GM12874 (cell line): ENCODE measurements at regions not wholly inside any gene's neighbourhood (a gene's known extent, or its start where the extent isn't known, plus 50 kb on each side); places are given as distances from the start of the nearest gene placed in this dataset.

Experiments
- TF ChIP-seq, protein P1 (sequence below): IDR thresholded peaks from 2 replicates; pipeline ENCODE4 v1.5.1; 2011; ENCODE audit warnings: low read depth, mild to moderate bottlenecking, control low read depth, low read length, moderate library complexity; ENCODE audit not compliant: insufficient read depth

DNA sequence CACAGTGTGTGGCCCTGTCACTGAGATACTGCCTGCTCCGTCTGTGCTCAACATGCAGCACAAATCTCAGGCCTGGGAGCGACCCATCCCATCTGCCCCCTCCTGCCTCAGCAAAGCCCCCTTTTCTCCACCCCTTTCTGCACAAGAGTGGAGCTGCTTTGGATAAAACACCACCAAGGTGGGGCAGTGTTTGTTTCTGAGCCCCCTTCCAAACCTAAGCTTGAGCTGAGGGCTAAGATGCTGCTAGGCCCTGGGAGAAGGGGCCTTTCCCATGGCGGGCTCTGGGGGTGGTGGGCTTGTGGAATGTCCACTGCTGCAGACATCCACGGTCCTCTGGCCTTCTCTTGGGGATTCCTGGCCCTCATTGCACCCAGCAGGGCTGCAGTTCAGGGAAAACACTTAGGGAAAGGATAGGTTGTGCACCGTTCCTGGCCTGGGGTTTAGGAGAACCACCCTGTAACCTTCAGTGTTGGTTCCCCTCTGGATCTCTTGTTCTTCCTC is 594.1 kb downstream of the TBC1D22A start:
- TF ChIP-seq, protein P1, sequence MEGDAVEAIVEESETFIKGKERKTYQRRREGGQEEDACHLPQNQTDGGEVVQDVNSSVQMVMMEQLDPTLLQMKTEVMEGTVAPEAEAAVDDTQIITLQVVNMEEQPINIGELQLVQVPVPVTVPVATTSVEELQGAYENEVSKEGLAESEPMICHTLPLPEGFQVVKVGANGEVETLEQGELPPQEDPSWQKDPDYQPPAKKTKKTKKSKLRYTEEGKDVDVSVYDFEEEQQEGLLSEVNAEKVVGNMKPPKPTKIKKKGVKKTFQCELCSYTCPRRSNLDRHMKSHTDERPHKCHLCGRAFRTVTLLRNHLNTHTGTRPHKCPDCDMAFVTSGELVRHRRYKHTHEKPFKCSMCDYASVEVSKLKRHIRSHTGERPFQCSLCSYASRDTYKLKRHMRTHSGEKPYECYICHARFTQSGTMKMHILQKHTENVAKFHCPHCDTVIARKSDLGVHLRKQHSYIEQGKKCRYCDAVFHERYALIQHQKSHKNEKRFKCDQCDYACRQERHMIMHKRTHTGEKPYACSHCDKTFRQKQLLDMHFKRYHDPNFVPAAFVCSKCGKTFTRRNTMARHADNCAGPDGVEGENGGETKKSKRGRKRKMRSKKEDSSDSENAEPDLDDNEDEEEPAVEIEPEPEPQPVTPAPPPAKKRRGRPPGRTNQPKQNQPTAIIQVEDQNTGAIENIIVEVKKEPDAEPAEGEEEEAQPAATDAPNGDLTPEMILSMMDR = no peak

DNA sequence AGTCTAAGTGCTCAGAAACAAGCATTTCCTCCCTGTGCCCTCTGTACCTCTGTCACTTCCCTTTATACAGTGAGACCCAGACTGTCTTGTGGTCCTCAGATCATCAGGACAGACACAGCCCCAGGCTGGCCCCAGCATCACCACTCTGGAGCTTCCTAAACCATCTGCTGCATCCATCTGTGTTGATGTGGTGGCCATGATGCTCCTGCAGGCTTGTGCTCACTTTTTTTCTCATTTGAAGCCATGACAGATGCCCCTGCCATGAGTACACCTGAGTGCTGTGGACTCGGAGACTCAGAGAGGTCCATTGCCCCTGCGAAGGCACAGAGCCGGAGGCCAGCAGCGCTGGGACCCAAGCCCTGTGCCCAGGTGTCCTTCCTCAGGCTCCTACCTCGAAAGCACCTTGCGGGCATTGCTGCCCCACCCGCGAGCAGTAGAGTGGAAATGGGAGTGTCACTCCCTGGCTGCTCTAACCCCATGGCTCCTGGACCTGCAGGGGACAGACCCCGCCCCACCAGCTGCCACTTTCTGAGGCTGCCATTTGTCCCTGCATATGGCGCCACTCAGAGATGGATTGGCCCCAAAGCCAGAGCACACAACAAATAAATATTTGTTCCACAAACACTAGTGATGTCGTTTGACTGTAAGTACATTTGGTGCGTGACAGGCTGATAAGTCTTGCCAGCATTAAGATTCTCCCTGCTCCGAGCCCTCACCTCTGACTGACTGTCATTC is 593.5 kb downstream of the TBC1D22A start:
- TF ChIP-seq, protein P1 = no peak

DNA sequence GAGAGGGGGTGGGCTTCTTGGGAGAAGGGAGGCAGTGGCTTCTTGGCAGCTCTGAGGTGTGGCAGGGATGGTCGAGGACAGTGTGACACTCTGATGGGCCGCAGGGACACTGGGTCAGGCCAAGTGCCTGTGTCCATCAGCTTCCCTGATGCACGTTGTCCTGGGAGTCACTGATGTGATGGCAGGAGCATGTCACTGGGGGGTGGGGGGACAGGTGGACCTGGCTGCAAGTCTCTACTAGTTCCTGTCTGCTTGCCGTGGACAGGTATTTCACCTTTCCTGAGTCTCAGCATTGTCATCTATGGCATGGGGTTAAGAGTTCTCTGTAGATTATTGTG is 592.9 kb downstream of the TBC1D22A start:
- TF ChIP-seq, protein P1 = no peak

DNA sequence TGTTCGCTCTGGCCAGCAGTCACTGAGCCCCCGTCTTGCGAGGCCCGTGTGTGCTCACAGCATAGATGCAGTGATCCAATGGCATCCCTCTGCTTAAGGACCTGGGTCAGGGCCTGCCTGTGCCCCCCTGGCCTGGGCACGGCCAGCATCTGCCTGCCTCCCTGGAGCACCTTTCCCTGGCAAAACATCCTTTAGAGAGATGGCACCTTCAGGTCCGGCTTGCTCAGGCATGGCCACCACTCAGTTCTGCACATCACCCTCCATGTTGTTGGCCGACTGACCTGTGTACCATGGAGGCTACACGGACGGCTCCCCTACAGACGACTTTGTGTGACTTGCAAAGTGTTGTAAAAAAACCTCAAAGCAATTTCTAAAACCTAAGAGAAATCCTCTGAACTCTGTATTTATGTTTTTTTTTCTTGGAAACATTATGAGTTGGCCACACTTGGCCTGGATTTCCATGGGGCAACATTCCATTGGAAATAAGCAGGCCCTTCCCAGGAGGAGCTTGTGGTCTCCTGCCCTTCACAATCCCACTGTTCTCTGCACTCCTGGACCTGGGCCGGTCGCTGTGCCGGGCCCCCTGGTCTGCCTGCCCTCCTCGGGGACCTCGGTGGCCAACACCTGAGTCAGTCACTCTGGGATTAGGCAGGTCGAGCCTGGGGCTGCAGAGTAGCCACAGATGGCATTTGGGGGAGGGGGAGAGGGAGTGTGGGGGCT is 592.4 kb downstream of the TBC1D22A start:
- TF ChIP-seq, protein P1 = no peak

DNA sequence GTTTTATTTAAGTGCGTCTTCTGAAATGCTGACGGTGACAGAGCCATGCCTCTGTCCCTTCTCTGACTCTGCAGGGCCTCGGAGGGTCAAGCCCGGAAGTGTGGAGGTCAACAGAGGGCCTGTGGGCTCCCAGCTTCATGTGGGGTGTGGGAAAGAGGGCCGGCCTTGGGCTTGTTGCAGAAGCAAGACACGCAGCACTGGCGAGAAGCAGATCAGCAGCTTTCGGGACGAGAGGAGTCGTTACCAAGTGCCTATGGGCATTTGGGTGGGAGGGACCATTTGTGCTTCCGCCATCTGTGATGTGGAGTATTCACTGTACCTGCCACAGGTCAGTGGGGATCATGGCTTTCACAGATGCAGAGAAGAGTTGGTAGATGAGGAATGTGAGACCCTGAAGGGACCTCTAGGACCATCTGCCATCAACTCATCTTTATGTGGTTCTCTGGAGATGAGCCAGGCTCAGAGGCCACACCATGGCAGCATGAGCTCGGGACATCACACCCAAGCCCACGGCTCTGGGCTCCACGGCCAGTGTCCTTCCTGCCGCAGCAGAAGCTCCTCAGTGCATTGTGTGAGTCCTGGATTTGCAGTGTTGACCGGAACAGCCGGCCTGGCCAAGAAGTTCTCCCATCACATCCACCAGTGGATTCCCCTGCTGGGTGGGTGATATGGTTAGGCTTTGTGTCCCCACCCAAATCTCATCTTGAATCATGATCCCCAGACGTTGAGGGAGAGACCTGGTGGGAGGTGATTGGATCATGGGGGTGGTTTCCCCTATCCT is 590.7 kb downstream of the TBC1D22A start:
- TF ChIP-seq, protein P1 = no peak

DNA sequence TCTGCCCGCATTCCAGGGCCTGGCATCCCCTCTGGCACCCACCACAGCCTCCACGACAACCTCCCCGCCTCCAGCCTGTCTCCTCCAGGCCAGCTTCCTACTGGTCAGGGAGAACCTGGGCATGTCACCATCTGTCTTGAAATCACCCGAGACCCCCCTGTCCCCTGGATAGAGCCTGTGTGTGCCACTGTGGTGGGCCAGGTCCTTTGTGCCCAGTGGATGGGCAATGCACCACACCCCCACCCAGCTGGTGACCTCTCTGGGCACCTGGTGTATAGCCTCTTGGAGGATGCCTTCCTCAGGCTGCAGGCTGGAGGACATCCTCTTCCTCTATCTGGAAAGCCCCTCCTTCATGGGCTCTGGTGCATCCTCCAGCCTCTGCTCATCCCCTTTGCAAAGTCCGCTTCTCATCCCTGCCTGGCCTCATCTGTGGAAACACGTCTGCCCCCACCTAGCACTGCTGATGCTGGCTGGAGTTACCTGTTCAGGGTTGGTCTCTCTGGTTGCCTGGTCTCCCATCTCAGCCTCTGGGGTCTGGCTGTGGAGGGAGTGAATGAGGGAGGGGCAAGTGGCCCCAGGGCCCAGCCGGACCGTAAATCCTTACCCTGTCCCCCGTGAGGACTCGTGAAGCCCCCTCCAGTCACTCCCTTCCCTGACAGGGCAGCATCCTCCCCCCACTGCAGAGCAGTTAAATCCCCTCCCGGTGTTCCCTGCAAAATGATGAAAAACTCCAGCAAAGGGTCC is 589.6 kb downstream of the TBC1D22A start:
- TF ChIP-seq, protein P1 = no peak
